GM21528 (cell line): ENCODE measurements at regions not wholly inside any gene's neighbourhood (a gene's known extent, or its start where the extent isn't known, plus 50 kb on each side); places are given as distances from the start of the nearest gene placed in this dataset.

Source experiments
- ATAC-seq: cut with Tn5 transposase; IDR thresholded peaks from one replicate; pipeline ENCODE4 v1.9.1; 2021; ENCODE audit warnings: mild to moderate bottlenecking, moderate library complexity; ENCODE audit not compliant: unreplicated experiment, low FRiP score

- no peak for ATAC-seq
Measured at GRCh38 chr3:72338942-72339669, 509.1 kb downstream of the SHQ1 start.

- no peak for ATAC-seq
Measured at GRCh38 chr3:72338082-72338941, 509.9 kb downstream of the SHQ1 start.

GRCh38 chr3:72337480-72337855, 510.8 kb downstream of the SHQ1 start:
- ATAC-seq, result no peak

GRCh38 chr3:72336821-72337479, 511.3 kb downstream of the SHQ1 start:
- ATAC-seq, result no peak

- ATAC-seq, result no peak
Measured at GRCh38 chr3:72336114-72336651, 512.1 kb downstream of the SHQ1 start.

GRCh38 chr3:72335458-72336095, 512.7 kb downstream of the SHQ1 start:
- no peak for ATAC-seq

GRCh38 chr3:72334681-72335457, 513.4 kb downstream of the SHQ1 start:
- no peak for ATAC-seq

- ATAC-seq, result no peak
Measured at GRCh38 chr3:72332689-72333088, 515.6 kb downstream of the SHQ1 start.

- ATAC-seq, result no peak
Measured at GRCh38 chr3:72332036-72332435, 516.2 kb downstream of the SHQ1 start.

- no peak for ATAC-seq
Measured at GRCh38 chr3:72331076-72331475, 517.2 kb downstream of the SHQ1 start.

GRCh38 chr3:72329354-72329753, 518.9 kb downstream of the SHQ1 start:
- ATAC-seq, result no peak

GRCh38 chr3:72328755-72329277, 519.4 kb downstream of the SHQ1 start:
- no peak for ATAC-seq

- no peak for ATAC-seq
Measured at GRCh38 chr3:72327008-72327407, 521.2 kb downstream of the SHQ1 start.

- no peak for ATAC-seq
Measured at GRCh38 chr3:72324253-72324811, 523.9 kb downstream of the SHQ1 start.

- no peak for ATAC-seq
Measured at GRCh38 chr3:72323773-72324172, 524.5 kb downstream of the SHQ1 start.

- ATAC-seq, result no peak
Measured at GRCh38 chr3:72322264-72322976, 525.8 kb downstream of the SHQ1 start.

GRCh38 chr3:72320955-72321303, 527.3 kb downstream of the SHQ1 start:
- ATAC-seq, result no peak

- no peak for ATAC-seq
Measured at GRCh38 chr3:72320095-72320954, 527.9 kb downstream of the SHQ1 start.
